ENCODE measurements at regions not wholly inside any gene's neighbourhood (a gene's known extent, or its start where the extent isn't known, plus 50 kb on each side); places are given as distances from the start of the nearest gene placed in this dataset.

GRCh38 chr6:81486234-81486633, 266.2 kb downstream of the TENT5A start:
- TF ChIP-seq, protein P1, sequence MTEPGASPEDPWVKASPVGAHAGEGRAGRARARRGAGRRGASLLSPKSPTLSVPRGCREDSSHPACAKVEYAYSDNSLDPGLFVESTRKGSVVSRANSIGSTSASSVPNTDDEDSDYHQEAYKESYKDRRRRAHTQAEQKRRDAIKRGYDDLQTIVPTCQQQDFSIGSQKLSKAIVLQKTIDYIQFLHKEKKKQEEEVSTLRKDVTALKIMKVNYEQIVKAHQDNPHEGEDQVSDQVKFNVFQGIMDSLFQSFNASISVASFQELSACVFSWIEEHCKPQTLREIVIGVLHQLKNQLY (CRISPR knock-in tag; IDR thresholded peaks at IDR 0.05), result no peak
- TF ChIP-seq STAT6 (CRISPR knock-in tag; conservative IDR thresholded peaks at IDR 0.05; ENCODE audit: low read depth), result no peak
- no peak for TF ChIP-seq ZNF232 (CRISPR knock-in tag; IDR thresholded peaks at IDR 0.05)
- TF ChIP-seq NFYB (CRISPR knock-in tag; conservative IDR thresholded peaks at IDR 0.05; ENCODE audit: low read depth), result no peak
- TF ChIP-seq RELA (CRISPR knock-in tag; IDR thresholded peaks at IDR 0.05; ENCODE audit: borderline replicate concordance), result no peak
- no peak for TF ChIP-seq GABPB1 (CRISPR knock-in tag; IDR thresholded peaks at IDR 0.05)
- no peak for TF ChIP-seq AFF4 (CRISPR knock-in tag; IDR thresholded peaks at IDR 0.05; ENCODE audit: borderline replicate concordance)
- TF ChIP-seq EMX1 (CRISPR knock-in tag; IDR thresholded peaks at IDR 0.05), result no peak
- no peak for TF ChIP-seq JUN (CRISPR knock-in tag; IDR thresholded peaks at IDR 0.05)
- TF ChIP-seq TEAD1 (CRISPR knock-in tag; IDR thresholded peaks at IDR 0.05), result no peak
- TF ChIP-seq ZNF671 (CRISPR knock-in tag; IDR thresholded peaks at IDR 0.05), result no peak
- no peak overlapping the region for H3K27ac Mint-ChIP-seq
- CTCF ChIA-PET, result interaction anchor here (0.7 kb wide), 1 partner anchor 259 kb away, joined by 3 read pairs; no protein-coding TSS in a partner anchor

DNA sequence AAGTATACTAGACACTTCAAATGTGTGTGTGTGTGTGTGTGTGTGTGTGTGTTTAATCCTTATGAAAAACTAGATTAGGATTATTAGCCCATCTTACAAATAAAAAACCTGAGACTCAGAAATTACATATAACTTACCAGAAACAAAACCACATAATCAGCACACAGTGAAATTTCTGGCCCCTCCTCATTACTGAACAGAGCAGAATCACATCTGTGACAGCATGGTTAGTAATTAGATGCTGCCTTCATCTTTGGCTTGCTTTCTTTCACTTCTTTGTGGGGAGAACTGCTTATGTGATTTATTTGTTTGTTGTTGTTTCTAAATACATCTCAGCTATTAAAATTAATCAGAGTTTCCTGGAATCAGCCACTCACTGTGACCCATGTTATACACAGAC, 267.1 kb downstream of the TENT5A start:
- Mint-ChIP-seq H3K4me1 (no peaks in the 10 kb centered on the region), H3K27ac (no peak overlapping the region), H3K27me3 (ENCODE audit: low read depth) (no peaks in the 10 kb centered on the region), H3K36me3 (no peaks in the 10 kb centered on the region), H3K9me3 (no peaks in the 10 kb centered on the region), H3K4me3 (no peak overlapping the region)
- CTCF ChIA-PET, result interaction anchor here (0.7 kb wide), 1 partner anchor 260 kb away, joined by 3 read pairs; no protein-coding TSS in a partner anchor
- TF ChIP-seq, protein P2, sequence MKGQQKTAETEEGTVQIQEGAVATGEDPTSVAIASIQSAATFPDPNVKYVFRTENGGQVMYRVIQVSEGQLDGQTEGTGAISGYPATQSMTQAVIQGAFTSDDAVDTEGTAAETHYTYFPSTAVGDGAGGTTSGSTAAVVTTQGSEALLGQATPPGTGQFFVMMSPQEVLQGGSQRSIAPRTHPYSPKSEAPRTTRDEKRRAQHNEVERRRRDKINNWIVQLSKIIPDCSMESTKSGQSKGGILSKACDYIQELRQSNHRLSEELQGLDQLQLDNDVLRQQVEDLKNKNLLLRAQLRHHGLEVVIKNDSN (CRISPR knock-in tag; IDR thresholded peaks at IDR 0.05), result no peak
- no peak for TF ChIP-seq ZNF232 (CRISPR knock-in tag; IDR thresholded peaks at IDR 0.05)
- no peak for TF ChIP-seq PRRX2 (CRISPR knock-in tag; IDR thresholded peaks at IDR 0.05)
- TF ChIP-seq MYBL2 (CRISPR knock-in tag; IDR thresholded peaks at IDR 0.05), result no peak
- TF ChIP-seq ELF4 (CRISPR knock-in tag; IDR thresholded peaks at IDR 0.05; ENCODE audit: low read depth), result no peak
- no peak for TF ChIP-seq CDX4 (CRISPR knock-in tag; IDR thresholded peaks at IDR 0.05; ENCODE audit: borderline replicate concordance)
- no peak for TF ChIP-seq JUN (CRISPR knock-in tag; IDR thresholded peaks at IDR 0.05)
- TF ChIP-seq CREM (CRISPR knock-in tag; IDR thresholded peaks at IDR 0.05), result no peak
- TF ChIP-seq GABPB1 (CRISPR knock-in tag; IDR thresholded peaks at IDR 0.05), result no peak
- no peak for TF ChIP-seq ETV6 (CRISPR knock-in tag; IDR thresholded peaks at IDR 0.05)
- no peak for TF ChIP-seq RORB (CRISPR knock-in tag; IDR thresholded peaks at IDR 0.05)
- no peak for TF ChIP-seq NR1H2 (CRISPR knock-in tag; IDR thresholded peaks at IDR 0.05)
- TF ChIP-seq AFF4 (CRISPR knock-in tag; IDR thresholded peaks at IDR 0.05; ENCODE audit: borderline replicate concordance), result no peak
- POLR2A ChIA-PET, result no interaction called here
- DNase-seq (ENCODE audit: low spot score), result no peak
- ATAC-seq, result no peak

More at GRCh38 chr6:81486234-81486633, 266.2 kb downstream of the TENT5A start:
- DNase-seq (ENCODE audit: low spot score) (no peak), ATAC-seq (no peak)
- POLR2A ChIA-PET, result no interaction called here
- Mint-ChIP-seq H3K4me1 (no peaks in the 10 kb centered on the region), H3K4me3 (no peak overlapping the region), H3K9me3 (no peaks in the 10 kb centered on the region), H3K27me3 (ENCODE audit: low read depth) (no peaks in the 10 kb centered on the region), H3K36me3 (no peaks in the 10 kb centered on the region)

Measured in WTC11 (cell line).